HL-60 (cell line): ENCODE measurements at regions not wholly inside any gene's neighbourhood (a gene's known extent, or its start where the extent isn't known, plus 50 kb on each side); places are given as distances from the start of the nearest gene placed in this dataset.

Experiments
- CTCF ChIP-seq: IDR thresholded peaks from one replicate; pipeline ENCODE4 v1.5.1; 2011; ENCODE audit warnings: low read length, control low read depth, inconsistent platforms; ENCODE audit not compliant: insufficient read depth
- POLR2AphosphoS5 ChIP-seq: IDR thresholded peaks from 2 replicates; pipeline ENCODE4 v1.6.1; 2012; ENCODE audit warnings: low read depth

GRCh38 chr11:121933694-121934093 is 182.3 kb downstream of the BLID start:
- no peak for TF ChIP-seq CTCF
- TF ChIP-seq POLR2AphosphoS5: no peak
